IMR-90 (cell line): ENCODE measurements at regions not wholly inside any gene's neighbourhood (a gene's known extent, or its start where the extent isn't known, plus 50 kb on each side); places are given as distances from the start of the nearest gene placed in this dataset.

Source experiments
- ATAC-seq: fragments of 200-7000 bp; cut with Tn5 transposase; 2 replicates; pipeline ENCODE4 v1.9.1; 2020; ENCODE audit warnings: low read depth, mild to moderate bottlenecking, moderate library complexity
- BruUV-seq: library from RNA; stranded (reverse); fragments of 400-500 nt; replicated peaks from 2 replicates; lab custom pipeline; 2021; lab: Mats Ljungman, UMichigan
- CTCF ChIA-PET: fragments of 300-600 bp; formaldehyde crosslinking; extraction: SDS; loops from one replicate; lab custom pipeline; 2021; ENCODE audit warnings: antibody characterized with exemption; lab: Yijun Ruan, JAX
- POLR2A ChIA-PET: fragments of 300-600 bp; sonication (Branson Sonifier 250); formaldehyde crosslinking; loops from one replicate; lab custom pipeline; 2022; ENCODE audit warnings: antibody characterized with exemption; ENCODE audit not compliant: unreplicated experiment; lab: Charles Lee
- DNase-seq: peaks from one replicate; pipeline ENCODE4 v3.0.0; 2013
- H2AFZ ChIP-seq: replicated peaks from 2 replicates; pipeline ENCODE3; 2013; ENCODE audit warnings: low read length, mild to moderate bottlenecking; ENCODE audit not compliant: poor library complexity
- H2AK5ac ChIP-seq: 2 replicates; pipeline ENCODE4 v1.6.1; 2013; ENCODE audit warnings: low read depth, low read length, inconsistent platforms
- H2AK9ac ChIP-seq: replicated peaks from 2 replicates; pipeline ENCODE3; 2013; ENCODE audit warnings: mild to moderate bottlenecking, low read depth, low read length, moderate library complexity; ENCODE audit not compliant: poor library complexity
- H2BK120ac ChIP-seq: 2 replicates; pipeline ENCODE4 v1.6.1; 2013; ENCODE audit warnings: low read depth, low read length, inconsistent platforms
- H2BK15ac ChIP-seq: 3 replicates; pipeline ENCODE4 v1.6.1; 2013; ENCODE audit warnings: low read depth, low read length, inconsistent platforms
- H2BK20ac ChIP-seq: 2 replicates; pipeline ENCODE4 v1.6.1; 2013; ENCODE audit warnings: low read depth, mild to moderate bottlenecking, inconsistent platforms, low read length, moderate library complexity
- H2BK5ac ChIP-seq: 2 replicates; pipeline ENCODE4 v1.6.1; 2013; ENCODE audit warnings: mild to moderate bottlenecking, low read depth, low read length, inconsistent platforms; ENCODE audit not compliant: poor library complexity, severe bottlenecking
- H3K14ac ChIP-seq: replicated peaks from 2 replicates; pipeline ENCODE4 v1.6.1; 2013; ENCODE audit warnings: low read depth, low read length, inconsistent platforms
- H3K18ac ChIP-seq: 2 replicates; pipeline ENCODE4 v1.6.1; 2013; ENCODE audit warnings: low read depth, low read length, control low read depth
- H3K23ac ChIP-seq: 2 replicates; pipeline ENCODE4 v1.6.1; 2013; ENCODE audit warnings: low read depth, low read length, inconsistent platforms
- H3K27ac ChIP-seq: 2 replicates; pipeline ENCODE4 v1.5.1; 2013; ENCODE audit warnings: mild to moderate bottlenecking, control low read depth, low read length; ENCODE audit not compliant: insufficient read depth
- H3K27me3 ChIP-seq: 2 replicates; pipeline ENCODE4 v1.6.1; 2013; ENCODE audit warnings: low read length; ENCODE audit not compliant: control insufficient read depth, insufficient read depth
- H3K36me3 ChIP-seq: 2 replicates; pipeline ENCODE4 v1.6.1; 2013; ENCODE audit warnings: low read length, mixed read lengths; ENCODE audit not compliant: control insufficient read depth, insufficient read depth
- H3K4ac ChIP-seq: 2 replicates; pipeline ENCODE4 v1.6.1; 2013; ENCODE audit warnings: low read depth, low read length, inconsistent platforms
- H3K4me1 ChIP-seq: 2 replicates; pipeline ENCODE4 v1.6.1; 2013; ENCODE audit warnings: low read length, mixed read lengths; ENCODE audit not compliant: control insufficient read depth, insufficient read depth
- H3K4me2 ChIP-seq: 2 replicates; pipeline ENCODE4 v1.6.1; 2013; ENCODE audit warnings: low read depth, mild to moderate bottlenecking, control low read depth, low read length, moderate library complexity
- H3K4me3 ChIP-seq: 2 replicates; pipeline ENCODE4 v1.5.1; 2013; ENCODE audit warnings: low read depth, mild to moderate bottlenecking, control low read depth, low read length, moderate library complexity; ENCODE audit not compliant: insufficient read depth
- H3K56ac ChIP-seq: 2 replicates; pipeline ENCODE4 v1.6.1; 2013; ENCODE audit warnings: low read length, inconsistent platforms; ENCODE audit not compliant: insufficient read depth; ENCODE audit errors: extremely low read depth
- H3K79me1 ChIP-seq, 2 experiments: 2 replicates each; pipeline ENCODE4 v1.6.1; 2013; ENCODE audit warnings: low read length in 2 of 2, inconsistent platforms in 1 of 2, low read depth in 1 of 2
- H3K9ac ChIP-seq: 2 replicates; pipeline ENCODE4 v1.6.1; 2013; ENCODE audit warnings: low read depth, low read length, control low read depth
- H3K9me1 ChIP-seq: 2 replicates; pipeline ENCODE4 v1.6.1; 2013; ENCODE audit warnings: low read length, inconsistent platforms; ENCODE audit not compliant: insufficient read depth
- H3K9me3 ChIP-seq: 2 replicates; pipeline ENCODE4 v1.6.1; 2013; ENCODE audit warnings: low read length; ENCODE audit not compliant: control insufficient read depth, insufficient read depth
- H4K20me1 ChIP-seq: 2 replicates; pipeline ENCODE4 v1.6.1; 2013; ENCODE audit warnings: low read length, inconsistent platforms; ENCODE audit not compliant: insufficient read depth
- H4K5ac ChIP-seq: 2 replicates; pipeline ENCODE4 v1.6.1; 2013; ENCODE audit warnings: mild to moderate bottlenecking, low read depth, low read length, control low read depth
- H4K8ac ChIP-seq, 2 experiments: 2 replicates each; pipeline ENCODE4 v1.6.1; 2013; ENCODE audit warnings: low read depth in 2 of 2, low read length in 2 of 2, control low read depth in 1 of 2, inconsistent platforms in 1 of 2
- H4K91ac ChIP-seq: 2 replicates; pipeline ENCODE4 v1.6.1; 2013; ENCODE audit warnings: low read depth, low read length, inconsistent platforms; ENCODE audit not compliant: insufficient read depth
- BHLHE40 ChIP-seq: fragments of 150-350 bp; IDR thresholded peaks from 2 replicates; pipeline ENCODE4 v1.6.1; 2016; ENCODE audit warnings: mild to moderate bottlenecking, low read depth, low read length
- CEBPB ChIP-seq: IDR thresholded peaks from 2 replicates; pipeline ENCODE4 v1.6.1; 2012; ENCODE audit warnings: low read depth, low read length, improper control_type of control experiment
- CHD1 ChIP-seq: IDR thresholded peaks from 2 replicates; pipeline ENCODE4 v1.6.1; 2012; ENCODE audit warnings: low read depth, low read length, improper control_type of control experiment
- ELK1 ChIP-seq: fragments of 150-350 bp; IDR thresholded peaks from 2 replicates; pipeline ENCODE4 v1.6.1; 2016; ENCODE audit warnings: low read depth, mild to moderate bottlenecking, low read length, moderate library complexity, borderline replicate concordance
- FOS ChIP-seq: fragments of 150-350 bp; IDR thresholded peaks from 2 replicates; pipeline ENCODE4 v1.6.1; 2016; ENCODE audit warnings: low read depth, low read length
- MAFK ChIP-seq: IDR thresholded peaks from 2 replicates; pipeline ENCODE4 v1.6.1; 2012; ENCODE audit warnings: low read depth, low read length, improper control_type of control experiment
- MAZ ChIP-seq: IDR thresholded peaks from 2 replicates; pipeline ENCODE4 v1.6.1; 2012; ENCODE audit warnings: low read depth, mild to moderate bottlenecking, low read length, improper control_type of control experiment, moderate library complexity, borderline replicate concordance
- MXI1 ChIP-seq: IDR thresholded peaks from 2 replicates; pipeline ENCODE4 v1.6.1; 2012; ENCODE audit warnings: low read depth, mild to moderate bottlenecking, low read length, moderate library complexity, borderline replicate concordance
- NFE2L2 ChIP-seq: fragments of 150-350 bp; IDR thresholded peaks from 2 replicates; pipeline ENCODE4 v1.6.1; 2016; ENCODE audit warnings: low read depth, mild to moderate bottlenecking, low read length
- POLR2A ChIP-seq: IDR thresholded peaks from 2 replicates; pipeline ENCODE4 v1.6.1; 2012; ENCODE audit warnings: mild to moderate bottlenecking, low read depth, low read length
- RAD21 ChIP-seq: IDR thresholded peaks from 2 replicates; pipeline ENCODE4 v1.6.1; 2012; ENCODE audit warnings: low read length, improper control_type of control experiment
- RCOR1 ChIP-seq: IDR thresholded peaks from 2 replicates; pipeline ENCODE4 v1.6.1; 2012; ENCODE audit warnings: mild to moderate bottlenecking, low read length, improper control_type of control experiment; ENCODE audit not compliant: insufficient replicate concordance
- RFX5 ChIP-seq: IDR thresholded peaks from 2 replicates; pipeline ENCODE4 v1.8.0; 2012; ENCODE audit warnings: low read depth, mild to moderate bottlenecking, low read length, moderate library complexity
- SMC3 ChIP-seq: fragments of 150-350 bp; IDR thresholded peaks from 2 replicates; pipeline ENCODE4 v1.6.1; 2016; ENCODE audit warnings: low read depth, mild to moderate bottlenecking, antibody characterized with exemption, low read length, moderate library complexity
- WGBS, 2 experiments: methylation state at CpG; one replicate each; pipeline versions ENCODE4 v1.1.5 to v1.1.7; 2013; ENCODE audit warnings: missing lambda C conversion rate in 2 of 2; ENCODE audit not compliant: insufficient read length in 1 of 2; ENCODE audit errors: extremely low coverage in 2 of 2; 5-methylcytosine and 5-hydroxymethylcytosine counted together
- dilution Hi-C: fragments of 300-500 bp; cut with HindIII; formaldehyde crosslinking; loops from one replicate; pipeline ENCODE4 v1.14.3; 2018; ENCODE audit warnings: low sequenced_read_pairs; ENCODE audit not compliant: unreplicated experiment
- in situ Hi-C: fragments of 300-500 bp; cut with MboI; formaldehyde crosslinking; loops from 3 replicates; pipeline ENCODE4 v1.14.3; 2019; ENCODE audit warnings: low sequenced_read_pairs, inconsistent platforms, mixed read lengths
- intact Hi-C: fragments of 100-400 bp; cut with micrococcal nuclease; formaldehyde crosslinking; loops from 2 replicates; pipeline ENCODE4 v1.10.0; 2022
- TF ChIP-seq, protein P1 (sequence below): fragments of 150-350 bp; IDR thresholded peaks from 2 replicates; pipeline ENCODE4 v1.6.1; 2017; ENCODE audit warnings: mild to moderate bottlenecking, antibody characterized with exemption, low read length, low read depth
- TF ChIP-seq, protein P2 (sequence below): conservative IDR thresholded peaks from 2 replicates; pipeline ENCODE4 v1.5.1; 2012; ENCODE audit warnings: mild to moderate bottlenecking, low read depth, low read length, improper control_type of control experiment

- peak overlapping the region; percentile 42; the same call in 1 of the 2 replicates for H2AK5ac ChIP-seq
- no peaks in the 10 kb centered on the region for H4K20me1 ChIP-seq
- H3K9ac ChIP-seq = peak overlapping the region; percentile 92
- TF ChIP-seq BHLHE40 (no peak), CHD1 (no peak), CEBPB (no peak), MAZ (no peak), NFE2L2 (no peak), FOS (no peak), RFX5 (no peak), RCOR1 (no peak), MXI1 (no peak), POLR2A (no peak), SMC3 (no peak), ELK1 (no peak), MAFK (no peak), RAD21 (no peak)
- TF ChIP-seq, protein P1, sequence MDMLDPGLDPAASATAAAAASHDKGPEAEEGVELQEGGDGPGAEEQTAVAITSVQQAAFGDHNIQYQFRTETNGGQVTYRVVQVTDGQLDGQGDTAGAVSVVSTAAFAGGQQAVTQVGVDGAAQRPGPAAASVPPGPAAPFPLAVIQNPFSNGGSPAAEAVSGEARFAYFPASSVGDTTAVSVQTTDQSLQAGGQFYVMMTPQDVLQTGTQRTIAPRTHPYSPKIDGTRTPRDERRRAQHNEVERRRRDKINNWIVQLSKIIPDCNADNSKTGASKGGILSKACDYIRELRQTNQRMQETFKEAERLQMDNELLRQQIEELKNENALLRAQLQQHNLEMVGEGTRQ = no peak
- TF ChIP-seq, protein P2, sequence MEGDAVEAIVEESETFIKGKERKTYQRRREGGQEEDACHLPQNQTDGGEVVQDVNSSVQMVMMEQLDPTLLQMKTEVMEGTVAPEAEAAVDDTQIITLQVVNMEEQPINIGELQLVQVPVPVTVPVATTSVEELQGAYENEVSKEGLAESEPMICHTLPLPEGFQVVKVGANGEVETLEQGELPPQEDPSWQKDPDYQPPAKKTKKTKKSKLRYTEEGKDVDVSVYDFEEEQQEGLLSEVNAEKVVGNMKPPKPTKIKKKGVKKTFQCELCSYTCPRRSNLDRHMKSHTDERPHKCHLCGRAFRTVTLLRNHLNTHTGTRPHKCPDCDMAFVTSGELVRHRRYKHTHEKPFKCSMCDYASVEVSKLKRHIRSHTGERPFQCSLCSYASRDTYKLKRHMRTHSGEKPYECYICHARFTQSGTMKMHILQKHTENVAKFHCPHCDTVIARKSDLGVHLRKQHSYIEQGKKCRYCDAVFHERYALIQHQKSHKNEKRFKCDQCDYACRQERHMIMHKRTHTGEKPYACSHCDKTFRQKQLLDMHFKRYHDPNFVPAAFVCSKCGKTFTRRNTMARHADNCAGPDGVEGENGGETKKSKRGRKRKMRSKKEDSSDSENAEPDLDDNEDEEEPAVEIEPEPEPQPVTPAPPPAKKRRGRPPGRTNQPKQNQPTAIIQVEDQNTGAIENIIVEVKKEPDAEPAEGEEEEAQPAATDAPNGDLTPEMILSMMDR = no peak
- ATAC-seq = 0 out of 2 replicates have a peak, but pooled peaks have one; percentile 3
- dilution Hi-C loops = no loop called here
- peaks cover 4% of the 10 kb centered on the region; the same call in 1 of the 2 replicates for H3K9me1 ChIP-seq
- H3K14ac ChIP-seq = peak overlapping the region; percentile 81
- H2BK120ac ChIP-seq = peak overlapping the region; percentile 93
- H2AFZ ChIP-seq = no peak overlapping the region
- peak overlapping the region; percentile 100 for H2BK5ac ChIP-seq
- no peaks in the 10 kb centered on the region for H3K27me3 ChIP-seq
- H3K4me1 ChIP-seq = peaks cover 15% of the 10 kb centered on the region
- ChIA-PET CTCF (no interaction called here), POLR2A (no interaction called here)
- H3K4me2 ChIP-seq = no peak overlapping the region
- no CpG with 5 or more reads among the region's 1 CpG for WGBS, 2 experiments
- BruUV-seq = no TSS peak
- in situ Hi-C loops = no loop called here
- intact Hi-C loops = loop anchor here (2.0 to 5.0 kb wide), 6 partner anchors 47 to 242 kb away; partner anchors contain the start of gene COL6A3
- H3K36me3 ChIP-seq = no peaks in the 10 kb centered on the region
- peak overlapping the region; percentile 58 for H2BK20ac ChIP-seq
- peak overlapping the region; percentile 97 for H3K4ac ChIP-seq
- peak; percentile 81 for DNase-seq
- H4K5ac ChIP-seq = peak overlapping the region; percentile 98
- H3K4me3 ChIP-seq = no peak overlapping the region
- H3K18ac ChIP-seq = peak overlapping the region; percentile 98
- no peak overlapping the region for H2AK9ac ChIP-seq
- H2BK15ac ChIP-seq = peak overlapping the region; percentile 15; the same call in 1 of the 3 replicates
- peaks cover 5% of the 10 kb centered on the region; the same call in 1 of the 2 replicates for H3K9me3 ChIP-seq
- H3K56ac ChIP-seq = peak overlapping the region; percentile 8; the same call in 1 of the 2 replicates
- H3K23ac ChIP-seq = peak overlapping the region; percentile 89; the same call in 1 of the 2 replicates
- peaks cover 0 to 29% of the 10 kb centered on the region in 2 experiments; a peak in 3 of 4 replicates for H3K79me1 ChIP-seq
- H3K27ac ChIP-seq = peak overlapping the region; percentile 97; the same call in 1 of the 2 replicates
- peak overlapping the region; percentile 100 for H4K91ac ChIP-seq
- H4K8ac ChIP-seq = peak overlapping the region; percentile 82 to 90; a peak in 3 of 4 replicates
These were observed 84.3 kb downstream of the COPS8 start for GRCh38 chr2:237170020-237170419.
